ENCODE measurements at regions not wholly inside any gene's neighbourhood (a gene's known extent, or its start where the extent isn't known, plus 50 kb on each side); places are given as distances from the start of the nearest gene placed in this dataset.

- DNase-seq (ENCODE audit: low read depth): peak; percentile 38
Measured at GRCh38 chr6:7468382-7469081, 72.9 kb upstream of the DSP start.

DNA sequence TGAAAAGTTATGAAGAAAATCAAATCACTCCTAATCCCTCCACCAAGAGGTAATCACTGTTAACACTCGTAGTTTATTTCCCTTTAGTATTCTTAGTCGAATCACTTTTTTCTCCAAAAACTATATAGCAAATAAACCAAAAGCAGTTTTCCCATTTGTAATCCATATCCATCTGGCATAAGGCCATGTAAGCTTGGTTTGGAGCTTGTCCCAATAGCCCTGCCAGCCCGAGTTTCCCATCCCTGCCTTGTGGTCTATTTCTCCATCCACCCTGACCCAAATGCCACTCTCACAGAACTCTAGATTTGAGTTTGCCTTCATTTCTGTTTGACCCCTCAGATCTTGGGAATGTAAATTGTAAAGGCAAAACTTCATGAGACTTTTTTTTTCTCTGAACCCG lies 71.8 kb upstream of the DSP start:
- no peak for DNase-seq (ENCODE audit: low read depth)

DNA sequence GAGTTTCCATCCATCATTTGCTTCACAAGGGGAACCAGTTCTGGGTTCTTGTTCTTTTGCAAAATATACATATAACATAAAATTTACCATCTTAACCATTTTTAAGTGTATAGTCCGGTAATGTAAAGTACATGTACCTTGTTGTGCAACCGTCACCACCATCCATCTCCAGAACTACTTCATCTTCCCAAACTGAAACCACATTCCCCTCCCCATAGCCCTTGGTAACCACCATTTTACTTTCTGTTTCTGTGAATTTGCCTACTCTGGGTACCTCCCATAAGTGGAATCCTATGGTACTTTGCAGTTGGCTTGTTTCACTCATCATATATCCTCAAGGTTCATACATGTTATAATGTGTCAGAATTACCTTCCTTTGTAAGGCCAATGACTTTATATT lies 70.3 kb upstream of the DSP start:
- no peak for DNase-seq (ENCODE audit: low read depth)

DNA sequence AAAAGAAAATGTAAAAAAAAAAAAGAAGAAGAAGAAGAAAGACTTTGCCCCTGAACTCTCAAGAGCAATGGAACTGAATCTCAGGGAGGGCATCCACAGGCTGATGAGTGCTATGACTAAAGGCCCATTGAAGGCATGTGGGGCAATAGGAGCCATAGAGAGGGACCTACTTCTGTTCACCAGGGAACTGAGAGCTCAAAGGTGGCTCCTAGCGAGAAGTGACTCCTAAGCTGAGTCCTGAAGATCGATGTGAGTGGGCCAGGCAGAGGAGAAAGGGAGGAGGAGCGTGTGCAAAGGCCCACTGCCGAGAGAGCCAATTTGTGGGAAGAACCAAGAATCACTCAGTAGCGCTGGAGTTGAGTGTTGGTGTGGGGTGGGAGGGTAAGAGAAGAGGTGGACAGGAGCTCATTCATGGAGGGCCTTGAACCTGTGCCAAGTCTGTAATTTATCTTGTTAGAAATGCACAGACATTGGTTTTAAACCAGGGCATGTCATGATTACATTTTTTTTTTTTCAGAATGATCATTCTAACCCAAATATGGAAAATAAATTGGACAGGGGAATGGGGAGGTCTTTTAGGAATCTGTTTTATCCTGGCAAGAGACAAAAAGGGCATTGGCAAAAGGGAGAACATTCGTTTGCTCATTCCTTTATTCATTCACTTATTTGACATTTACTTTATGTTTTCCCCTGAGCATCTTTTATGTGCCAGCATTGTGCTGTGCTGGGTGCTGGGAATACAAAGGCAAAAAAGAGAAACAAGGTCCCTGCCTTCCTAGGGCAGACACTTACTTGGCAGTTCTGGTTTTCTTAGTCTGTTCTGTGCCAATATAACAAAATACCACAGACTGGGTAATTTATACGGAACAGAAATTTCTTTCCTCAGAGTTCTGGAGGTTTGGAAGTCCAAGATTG lies 67.4 kb upstream of the DSP start:
- no peak for DNase-seq (ENCODE audit: low read depth)

GRCh38 chr6:7475081-7475480 lies 66.4 kb upstream of the DSP start:
- DNase-seq (ENCODE audit: low read depth): no peak

DNA sequence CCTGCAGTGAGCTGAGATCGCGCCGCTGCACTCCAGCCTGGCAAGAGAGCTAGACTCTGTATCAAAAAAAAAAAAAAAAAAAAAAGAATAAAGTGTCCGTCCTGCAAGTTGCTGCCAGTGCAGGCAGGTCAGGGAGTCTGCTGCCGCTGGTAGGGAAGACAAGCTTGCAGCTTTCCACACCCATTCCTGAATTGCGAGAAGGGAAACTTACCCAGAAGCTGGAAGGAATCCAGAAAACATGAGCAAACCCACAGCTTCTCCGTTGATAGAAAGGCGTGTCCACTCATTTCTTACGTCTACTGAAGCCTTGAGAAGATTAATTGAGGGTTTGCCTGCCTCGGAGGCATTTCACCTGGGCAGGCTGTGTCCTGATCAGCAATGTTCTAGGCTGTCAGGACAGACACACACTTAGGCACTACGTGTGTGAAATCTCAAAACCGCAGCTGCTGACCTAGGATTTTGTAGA lies 61.6 kb upstream of the DSP start:
- DNase-seq (ENCODE audit: low read depth): no peak

DNA sequence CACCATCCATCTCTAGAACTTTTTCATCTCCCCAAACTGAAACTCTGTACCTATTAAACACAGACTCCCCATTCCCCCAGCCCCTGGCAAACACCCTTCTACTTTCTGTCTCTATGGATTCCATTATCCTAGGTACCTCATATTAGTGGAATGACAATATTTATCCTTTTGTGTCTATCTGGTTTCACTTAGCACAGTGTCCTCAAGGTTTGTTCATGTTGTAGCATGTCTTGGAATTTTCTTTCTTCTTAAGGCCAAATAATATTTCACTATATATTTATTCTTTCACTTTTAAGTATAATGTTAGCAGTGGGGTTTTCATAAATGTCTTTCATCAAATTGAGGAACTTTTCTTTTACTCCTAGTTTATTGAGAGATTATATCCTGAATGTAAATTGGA lies 56.8 kb upstream of the DSP start:
- no peak for DNase-seq (ENCODE audit: low read depth)

- no peak for DNase-seq (ENCODE audit: low read depth)
Measured at GRCh38 chr6:7486951-7487350, 54.5 kb upstream of the DSP start.

GRCh38 chr6:7488494-7488893 lies 53.0 kb upstream of the DSP start:
- no peak for DNase-seq (ENCODE audit: low read depth)

GRCh38 chr6:7489376-7489775 lies 52.1 kb upstream of the DSP start:
- DNase-seq (ENCODE audit: low read depth): no peak

Measured in CMK (cell line).